Sigmoid colon (tissue), 4 donors: ENCODE measurements at regions not wholly inside any gene's neighbourhood (a gene's known extent, or its start where the extent isn't known, plus 50 kb on each side); places are given as distances from the start of the nearest gene placed in this dataset.

Experiments used
- EP300 ChIP-seq, 4 donors: sonication (generic); formaldehyde crosslinking; IDR thresholded peaks; one replicate each; pipeline ENCODE4 v1.6.1; 2017; ENCODE audit warnings: antibody characterized with exemption in 4 of 4
- POLR2A ChIP-seq, 2 donors: fragments of 450-650 bp; IDR thresholded peaks; one replicate each; pipeline ENCODE4 v1.6.1; 2016; ENCODE audit warnings: antibody characterized with exemption in 2 of 2, mild to moderate bottlenecking in 2 of 2, moderate library complexity in 2 of 2
- TF ChIP-seq, protein P1 (sequence below), 4 experiments: fragments of 450-650 bp in 3 of 4; fragments of 200-600 bp in 1 of 4; IDR thresholded peaks; one replicate each; pipeline ENCODE4 v1.5.1; 2016 to 2019; ENCODE audit warnings: antibody characterized with exemption in 4 of 4, mild to moderate bottlenecking in 3 of 4, moderate library complexity in 2 of 4

DNA sequence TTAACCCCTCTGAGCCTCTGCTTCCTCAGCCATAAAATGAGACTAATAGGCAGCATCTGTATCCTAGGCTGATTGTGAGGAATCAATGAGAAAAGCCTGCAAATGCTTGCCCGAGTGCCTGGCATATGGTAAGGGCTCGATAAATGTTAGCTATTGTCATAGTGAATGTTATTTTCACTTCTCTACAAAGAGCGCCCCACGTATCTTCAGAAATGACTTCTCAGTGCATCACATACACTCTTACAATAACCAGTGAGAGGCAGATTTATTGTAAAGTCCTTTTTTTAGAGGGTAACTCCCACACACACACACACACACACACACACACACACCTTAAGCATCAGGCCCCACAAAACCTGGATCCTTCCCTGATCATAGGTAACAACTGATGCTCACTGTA lies 60.5 kb upstream of the SPATA12 start:
- TF ChIP-seq, protein P1, sequence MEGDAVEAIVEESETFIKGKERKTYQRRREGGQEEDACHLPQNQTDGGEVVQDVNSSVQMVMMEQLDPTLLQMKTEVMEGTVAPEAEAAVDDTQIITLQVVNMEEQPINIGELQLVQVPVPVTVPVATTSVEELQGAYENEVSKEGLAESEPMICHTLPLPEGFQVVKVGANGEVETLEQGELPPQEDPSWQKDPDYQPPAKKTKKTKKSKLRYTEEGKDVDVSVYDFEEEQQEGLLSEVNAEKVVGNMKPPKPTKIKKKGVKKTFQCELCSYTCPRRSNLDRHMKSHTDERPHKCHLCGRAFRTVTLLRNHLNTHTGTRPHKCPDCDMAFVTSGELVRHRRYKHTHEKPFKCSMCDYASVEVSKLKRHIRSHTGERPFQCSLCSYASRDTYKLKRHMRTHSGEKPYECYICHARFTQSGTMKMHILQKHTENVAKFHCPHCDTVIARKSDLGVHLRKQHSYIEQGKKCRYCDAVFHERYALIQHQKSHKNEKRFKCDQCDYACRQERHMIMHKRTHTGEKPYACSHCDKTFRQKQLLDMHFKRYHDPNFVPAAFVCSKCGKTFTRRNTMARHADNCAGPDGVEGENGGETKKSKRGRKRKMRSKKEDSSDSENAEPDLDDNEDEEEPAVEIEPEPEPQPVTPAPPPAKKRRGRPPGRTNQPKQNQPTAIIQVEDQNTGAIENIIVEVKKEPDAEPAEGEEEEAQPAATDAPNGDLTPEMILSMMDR (IDR thresholded peaks at IDR 0.05): no peak
- TF ChIP-seq EP300 (IDR thresholded peaks at IDR 0.05): no peak
- no peak for TF ChIP-seq POLR2A (IDR thresholded peaks at IDR 0.05)
